NOMO-1 treated with DMSO at 0.1 percent for 48 hours (cell line): ENCODE measurements at regions not wholly inside any gene's neighbourhood (a gene's known extent, or its start where the extent isn't known, plus 50 kb on each side); places are given as distances from the start of the nearest gene placed in this dataset.
"Not testable (repeated sequence)": the region's sequence is repeated elsewhere in the genome, so short reads cannot be mapped to it uniquely, and the experiment has no call there.

ENCODE experiments used
- DNase-seq: peaks from one replicate; lab custom pipeline; 2025; ENCODE audit not compliant: unreplicated experiment; lab: John Stamatoyannopoulos, UW

DNA sequence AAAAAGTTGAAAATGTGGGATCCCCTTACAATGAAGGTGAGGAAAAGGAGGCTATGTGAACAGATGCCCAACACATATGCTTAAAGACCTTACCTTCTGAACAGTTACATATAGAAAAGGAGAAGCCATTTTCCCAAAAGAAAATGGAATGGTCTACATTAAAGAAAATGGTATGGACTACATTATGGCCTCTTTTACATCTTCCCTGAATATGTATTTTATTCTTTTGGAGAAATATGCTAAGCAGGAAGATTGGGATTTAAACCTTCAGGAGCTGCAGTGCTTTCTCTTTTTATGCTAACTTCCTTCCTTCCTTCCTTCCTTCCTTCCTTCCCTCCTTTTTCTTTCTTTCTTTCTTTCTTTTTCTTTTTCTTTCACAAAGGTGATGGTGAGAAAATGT, 155.4 kb downstream of the SEC23IP start:
- no peak for DNase-seq

DNA sequence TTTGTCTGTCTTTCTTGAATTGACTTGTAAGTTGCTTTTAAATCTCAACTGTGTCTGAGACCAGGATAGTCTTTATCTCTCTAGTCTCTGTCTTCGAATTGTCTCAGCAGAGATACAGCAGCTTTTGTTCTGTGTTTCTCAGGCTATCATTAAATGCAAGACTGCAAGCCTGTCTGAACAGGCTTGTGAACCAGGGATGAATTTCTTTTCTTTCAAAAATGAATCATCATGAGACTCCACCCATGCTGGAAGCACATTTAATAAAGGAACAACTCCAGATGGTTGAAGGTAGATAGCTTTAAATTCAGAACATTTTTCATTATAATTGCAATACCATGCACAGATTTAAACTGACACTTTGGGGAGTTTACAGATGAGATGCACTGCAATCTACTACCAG, 155.9 kb downstream of the SEC23IP start:
- no peak for DNase-seq

DNA sequence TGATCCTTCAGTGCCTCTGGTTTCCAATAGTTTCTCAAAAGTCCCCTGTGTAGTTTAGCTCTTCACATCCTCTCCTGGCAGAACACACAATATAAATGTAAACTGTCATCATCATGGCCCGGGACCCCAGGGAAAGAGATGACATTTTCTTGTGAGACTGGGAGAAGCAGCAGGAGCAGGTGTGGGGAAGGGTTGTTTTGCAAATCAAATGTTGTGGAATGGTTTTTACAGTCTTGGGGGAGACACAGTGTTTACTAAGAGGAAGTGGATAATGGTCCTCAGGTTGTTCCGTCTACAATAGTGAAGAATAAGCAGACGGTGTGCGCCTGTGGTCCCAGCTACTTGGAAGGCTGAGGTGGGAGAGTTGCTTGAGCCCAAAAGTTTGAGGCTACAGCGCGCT, 159.1 kb downstream of the SEC23IP start:
- DNase-seq = no peak

DNA sequence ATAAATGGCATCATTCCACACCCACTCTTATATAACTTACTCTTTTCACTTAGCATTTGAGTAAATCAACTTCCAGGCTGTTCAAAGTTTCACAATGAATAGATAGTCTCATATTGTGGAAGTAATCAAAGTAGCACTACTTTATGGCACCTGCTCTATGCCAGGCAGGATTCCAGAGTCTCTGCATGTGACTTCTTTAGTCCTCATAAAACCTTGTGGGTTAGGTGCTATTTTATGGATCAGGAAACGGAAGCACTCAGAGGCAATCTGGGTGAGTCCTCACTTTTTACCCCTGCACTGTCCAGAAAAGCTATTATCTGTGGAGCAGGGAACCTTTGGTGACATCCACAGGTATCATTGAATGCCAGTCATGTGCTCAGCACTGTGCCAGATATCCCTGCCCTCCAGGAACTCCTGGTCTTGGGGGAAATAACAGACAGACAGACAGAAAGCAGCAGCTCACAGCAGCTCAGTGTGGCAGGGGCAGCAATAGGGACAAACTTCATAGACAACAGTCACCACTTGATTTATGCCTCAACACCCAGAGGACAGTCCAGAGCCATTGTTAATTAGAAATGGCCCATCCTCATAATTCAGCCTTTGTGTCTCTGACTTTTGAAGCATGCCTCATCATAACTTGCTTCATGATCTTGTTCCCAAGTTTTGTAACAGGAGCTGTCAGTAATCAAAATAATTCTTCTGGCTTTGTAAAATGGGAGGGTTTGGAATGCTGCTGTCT, 160.6 kb downstream of the SEC23IP start:
- no peak for DNase-seq

DNA sequence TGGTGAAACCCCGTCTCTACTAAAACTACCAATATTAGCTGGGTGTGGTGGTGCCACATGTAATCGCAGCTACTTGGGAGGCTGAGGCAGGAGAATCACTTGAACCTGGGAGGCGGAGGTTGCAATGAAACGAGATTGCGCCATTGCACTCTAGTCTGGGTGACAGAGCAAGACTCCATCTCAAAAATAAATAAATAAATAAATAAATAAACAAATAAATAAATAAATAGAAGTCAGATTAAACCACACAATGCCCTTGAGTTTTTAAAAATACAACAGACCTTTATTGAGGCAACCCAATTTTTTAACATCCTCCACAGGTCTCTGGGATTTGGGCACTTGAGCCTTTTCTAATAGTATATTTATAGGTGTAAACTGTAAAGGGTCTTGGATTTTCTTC, 167.3 kb downstream of the SEC23IP start:
- not testable (repeated sequence) for DNase-seq

DNA sequence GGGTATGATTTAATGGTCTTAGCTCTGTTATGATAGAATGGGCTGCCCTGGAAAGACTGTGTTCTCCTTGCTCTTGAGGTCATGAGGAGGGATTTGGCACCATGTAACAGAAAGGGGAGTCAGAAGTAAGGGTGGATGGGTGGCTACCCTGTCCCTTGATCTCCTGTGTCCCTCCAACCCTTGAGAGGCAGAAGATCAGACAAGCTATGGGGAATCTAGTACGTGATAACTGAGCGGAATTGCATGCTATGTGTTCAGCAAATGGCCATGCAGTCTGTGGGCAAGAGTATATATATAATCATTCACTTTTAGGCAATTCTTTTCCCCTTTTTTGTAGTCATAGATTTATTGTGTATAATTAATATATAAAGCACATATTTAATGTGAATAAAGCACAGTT, 174.9 kb downstream of the SEC23IP start:
- DNase-seq = no peak

DNA sequence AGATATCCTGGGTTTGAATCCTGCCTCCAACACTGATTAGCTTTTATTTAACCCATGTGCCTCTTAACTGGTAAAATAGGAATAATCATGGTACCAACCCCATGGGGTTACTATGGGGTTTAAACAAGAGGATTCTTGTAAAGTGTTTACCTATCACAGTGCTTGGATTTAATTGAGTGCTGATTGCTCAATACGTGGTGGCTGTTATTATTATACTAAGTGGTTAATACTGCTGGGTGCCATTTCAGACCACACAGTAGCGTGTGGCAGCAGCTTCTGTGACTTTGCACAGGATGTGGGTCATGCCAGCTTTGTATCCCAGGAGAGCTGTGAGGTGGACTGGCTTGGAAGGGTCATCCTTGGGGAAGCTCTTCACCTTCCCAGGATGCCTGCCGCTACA, 177.2 kb downstream of the SEC23IP start:
- no peak for DNase-seq

DNA sequence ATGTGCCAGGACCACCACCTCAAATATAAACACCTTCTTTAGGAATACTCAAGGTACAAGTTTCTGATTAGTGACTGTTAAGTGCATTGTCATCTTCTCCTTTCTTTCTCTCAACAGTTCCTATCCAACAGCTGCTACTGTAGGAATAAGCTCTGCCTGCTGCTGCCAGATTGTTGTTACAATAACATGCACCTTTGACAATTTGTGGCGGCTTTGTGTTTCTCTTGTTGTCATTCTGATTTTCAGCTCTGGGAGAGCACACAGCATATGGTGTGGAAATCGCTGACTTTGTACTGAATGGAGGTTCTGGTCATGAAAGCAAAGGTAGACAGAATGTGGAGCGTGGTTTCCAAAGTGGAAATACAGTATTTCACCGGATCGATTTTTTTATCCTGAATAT, 182.8 kb downstream of the SEC23IP start:
- DNase-seq = no peak

DNA sequence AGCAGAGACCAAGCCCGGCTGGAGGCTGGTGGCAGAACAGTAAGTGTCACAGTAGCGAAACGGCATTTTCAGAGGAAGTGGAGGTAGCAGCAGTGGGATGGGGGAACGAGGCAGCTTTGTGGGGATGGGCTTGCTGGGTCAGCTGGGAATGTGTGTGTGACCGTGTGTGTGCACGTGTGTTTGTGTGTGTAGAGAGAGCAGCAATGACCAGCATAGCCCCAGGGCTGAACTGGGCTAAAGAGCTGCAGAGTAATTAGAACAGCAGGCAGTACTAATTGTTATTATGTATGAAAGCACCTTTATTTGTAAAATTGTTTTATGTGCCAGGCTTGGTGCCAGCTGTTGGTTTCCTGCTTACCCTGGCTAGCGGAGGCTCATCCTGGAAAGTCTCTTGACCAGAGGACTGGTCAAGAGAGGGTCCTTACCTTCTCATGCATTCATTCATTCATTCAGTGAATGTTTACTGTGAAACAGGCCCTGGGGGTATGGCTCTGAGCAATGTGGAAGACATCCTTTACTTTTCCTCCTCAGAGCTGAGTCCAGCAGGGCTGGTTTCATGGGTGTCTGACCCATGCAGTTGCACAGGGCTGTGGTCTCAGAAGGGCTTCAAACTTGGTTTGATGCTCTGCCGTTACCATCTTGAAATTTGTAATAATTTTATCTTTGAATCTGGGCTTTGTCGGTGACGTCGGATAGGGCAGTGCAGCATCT, 184.6 kb downstream of the SEC23IP start:
- DNase-seq = no peak

DNA sequence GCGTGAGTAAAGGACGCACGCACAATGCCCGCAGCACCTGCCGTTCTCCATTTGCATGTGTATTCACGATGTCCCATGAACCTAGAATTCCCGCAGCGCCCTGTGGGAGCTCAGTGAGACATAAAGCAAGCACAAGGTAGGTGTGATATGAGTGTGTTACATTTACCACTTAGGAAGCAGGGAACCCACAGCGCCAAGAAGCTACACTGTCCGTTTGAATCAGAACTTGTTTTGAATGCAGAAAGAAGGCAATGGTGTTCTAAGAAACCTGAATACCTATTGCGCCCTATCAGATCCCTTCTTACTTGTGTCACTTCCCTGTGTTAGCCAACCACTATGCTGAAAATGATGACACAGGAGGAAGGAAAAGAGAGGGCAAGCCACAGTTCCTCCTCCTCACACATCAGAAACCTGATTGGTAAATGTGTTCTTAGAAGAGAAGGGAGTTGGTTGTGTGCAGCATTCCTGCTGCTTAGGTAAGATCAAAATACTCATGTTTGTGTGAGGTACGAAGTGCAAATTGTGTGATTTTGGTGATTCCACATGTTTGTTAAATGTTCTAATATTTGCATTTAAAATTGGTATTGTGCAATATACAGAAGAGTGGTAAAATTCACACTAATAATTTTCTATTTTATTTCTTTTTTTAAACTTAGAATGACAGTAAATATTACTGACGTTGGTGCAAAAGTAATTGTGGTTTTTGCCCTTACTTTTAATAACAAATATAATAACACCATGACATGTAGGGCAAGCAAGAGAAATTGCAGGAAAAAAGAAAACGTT, 185.4 kb downstream of the SEC23IP start:
- DNase-seq = no peak

DNA sequence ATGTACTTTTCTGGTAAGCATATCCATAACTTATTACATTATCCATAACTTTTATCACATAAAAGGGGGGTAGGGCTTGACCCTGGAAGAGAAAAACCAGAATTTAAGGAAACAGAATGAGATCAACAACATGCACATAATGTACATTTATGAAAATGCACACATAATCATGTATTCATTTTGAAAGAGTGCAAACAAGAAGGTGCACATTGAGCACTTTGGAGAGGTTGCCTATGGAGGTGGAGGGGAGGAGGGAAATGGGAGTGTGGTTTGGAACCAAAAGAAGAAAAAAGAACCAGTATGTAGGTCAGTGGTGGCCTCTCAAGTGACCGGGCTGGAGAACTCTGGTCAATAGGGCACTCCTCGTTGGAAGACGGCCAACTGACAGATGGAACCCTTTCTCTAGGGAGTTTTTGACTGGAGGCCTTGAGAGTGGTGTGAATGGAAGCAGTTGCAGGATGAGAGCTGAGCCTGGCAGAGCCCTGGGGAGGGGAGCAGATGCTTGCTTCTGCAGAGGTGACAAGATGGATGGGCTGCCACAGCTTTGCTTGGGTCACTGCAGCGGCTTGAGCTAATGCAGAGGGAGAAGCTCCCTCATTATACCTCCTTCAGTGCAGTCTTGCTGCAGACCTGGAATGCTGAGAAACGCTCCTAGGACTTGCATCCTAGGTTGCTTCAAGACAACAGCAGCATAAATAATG, 192.7 kb downstream of the SEC23IP start:
- no peak for DNase-seq

DNA sequence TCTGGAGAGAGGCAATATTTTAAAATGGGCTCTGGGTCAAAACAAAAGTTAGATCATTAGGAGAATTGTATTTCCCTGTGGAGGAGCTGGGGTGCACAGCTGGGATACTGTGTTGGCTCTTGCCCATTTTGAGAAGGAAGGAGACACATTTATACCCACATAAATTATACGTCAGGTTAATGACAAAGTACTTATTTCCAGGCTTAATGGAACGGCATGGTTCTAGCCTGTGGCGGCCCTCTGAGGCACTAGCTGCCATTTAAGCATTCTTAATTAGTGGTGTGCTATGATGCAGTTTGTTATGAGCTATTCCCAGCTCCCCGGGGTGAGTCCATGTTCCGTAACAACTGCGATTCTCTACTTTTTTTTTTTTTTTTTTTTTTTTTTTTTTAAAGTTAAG, 193.5 kb downstream of the SEC23IP start:
- DNase-seq = no peak

DNA sequence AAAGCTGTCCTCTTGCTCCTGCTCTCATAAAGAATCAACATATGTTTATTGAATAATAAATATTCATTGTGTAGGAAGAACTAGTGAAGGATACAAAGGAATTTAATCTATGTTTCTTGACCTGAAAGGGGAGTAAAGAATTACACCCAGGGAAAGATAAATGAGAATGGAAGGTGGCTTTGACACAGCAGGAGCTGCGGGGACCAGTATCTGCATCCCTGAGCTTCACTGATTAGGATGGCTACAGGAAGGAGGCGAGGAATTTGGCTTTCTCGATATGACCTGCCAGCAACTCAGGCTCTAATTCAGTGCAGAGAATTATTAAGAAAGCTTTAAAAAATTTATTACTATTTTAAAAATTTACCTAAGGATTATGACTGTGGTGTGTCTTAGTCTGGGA, 194.6 kb downstream of the SEC23IP start:
- DNase-seq = no peak

DNA sequence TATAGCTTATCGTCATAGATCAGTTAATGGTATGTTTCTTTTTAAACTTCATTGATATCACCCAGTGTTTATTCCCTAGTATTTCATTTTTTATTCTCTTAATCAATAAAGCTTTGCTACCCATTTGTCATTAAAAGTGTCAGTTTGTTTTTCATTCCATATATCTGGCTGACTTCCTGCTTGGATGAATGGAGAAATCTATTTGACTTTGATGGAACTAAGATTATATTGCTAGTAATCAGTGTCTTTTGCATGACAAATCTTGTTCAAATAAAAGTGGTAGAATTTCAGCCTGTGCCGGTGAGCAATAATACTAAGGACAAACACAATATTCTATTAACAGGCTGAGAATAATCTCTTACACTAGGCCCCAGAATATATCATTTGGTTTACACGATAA, 203.3 kb downstream of the SEC23IP start:
- DNase-seq = no peak

DNA sequence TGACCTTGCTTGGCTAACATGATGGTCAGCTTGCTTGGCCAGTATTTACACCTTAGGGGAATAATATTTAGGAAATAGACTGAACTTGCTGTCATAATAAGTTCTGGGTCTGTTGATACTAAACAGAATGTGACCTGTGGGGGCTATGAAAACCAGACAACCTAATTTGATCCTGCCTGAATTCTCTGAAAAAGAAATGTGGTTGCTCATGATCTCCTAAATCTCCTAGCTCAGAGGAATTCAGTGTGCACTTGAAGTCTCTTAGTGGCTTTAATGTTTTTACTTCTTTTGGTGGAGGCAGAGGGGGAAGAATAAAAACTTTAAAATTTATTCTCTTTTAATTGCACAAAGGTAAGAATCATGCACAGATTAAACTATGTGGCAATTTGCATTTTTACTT, 205.2 kb downstream of the SEC23IP start:
- DNase-seq = no peak

DNA sequence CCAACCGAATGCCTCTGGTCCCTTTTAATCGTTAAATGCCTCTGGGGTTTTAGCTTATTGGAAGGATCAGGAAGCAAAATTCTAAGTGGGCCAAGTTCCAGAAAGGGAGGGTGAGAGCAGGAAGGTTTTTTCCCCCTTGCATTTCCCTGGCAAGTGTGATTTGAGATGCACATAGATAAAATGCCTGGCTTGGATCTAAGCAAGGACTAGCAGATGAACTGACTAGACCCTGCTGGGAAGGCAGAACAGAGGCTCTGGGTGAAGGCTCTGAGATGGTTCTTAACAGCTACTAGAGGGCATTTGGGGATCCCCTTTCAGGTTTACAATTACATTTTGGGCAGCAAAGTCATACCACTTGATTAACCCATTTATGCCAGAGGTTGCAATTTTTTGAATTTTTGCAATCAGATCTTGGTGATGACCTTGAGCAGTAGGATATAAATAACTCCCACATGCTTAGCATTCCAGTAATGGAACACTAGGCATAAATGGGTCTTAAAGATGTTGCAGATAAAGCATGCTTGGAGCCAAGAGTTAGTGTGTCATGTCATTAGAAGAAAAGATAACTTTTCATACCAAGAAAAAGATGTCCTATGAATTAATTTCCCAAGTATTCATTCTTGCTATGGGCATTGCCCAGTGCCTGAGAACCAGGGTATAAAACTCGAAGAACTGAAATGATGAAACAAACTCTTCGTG, 205.9 kb downstream of the SEC23IP start:
- no peak for DNase-seq

DNA sequence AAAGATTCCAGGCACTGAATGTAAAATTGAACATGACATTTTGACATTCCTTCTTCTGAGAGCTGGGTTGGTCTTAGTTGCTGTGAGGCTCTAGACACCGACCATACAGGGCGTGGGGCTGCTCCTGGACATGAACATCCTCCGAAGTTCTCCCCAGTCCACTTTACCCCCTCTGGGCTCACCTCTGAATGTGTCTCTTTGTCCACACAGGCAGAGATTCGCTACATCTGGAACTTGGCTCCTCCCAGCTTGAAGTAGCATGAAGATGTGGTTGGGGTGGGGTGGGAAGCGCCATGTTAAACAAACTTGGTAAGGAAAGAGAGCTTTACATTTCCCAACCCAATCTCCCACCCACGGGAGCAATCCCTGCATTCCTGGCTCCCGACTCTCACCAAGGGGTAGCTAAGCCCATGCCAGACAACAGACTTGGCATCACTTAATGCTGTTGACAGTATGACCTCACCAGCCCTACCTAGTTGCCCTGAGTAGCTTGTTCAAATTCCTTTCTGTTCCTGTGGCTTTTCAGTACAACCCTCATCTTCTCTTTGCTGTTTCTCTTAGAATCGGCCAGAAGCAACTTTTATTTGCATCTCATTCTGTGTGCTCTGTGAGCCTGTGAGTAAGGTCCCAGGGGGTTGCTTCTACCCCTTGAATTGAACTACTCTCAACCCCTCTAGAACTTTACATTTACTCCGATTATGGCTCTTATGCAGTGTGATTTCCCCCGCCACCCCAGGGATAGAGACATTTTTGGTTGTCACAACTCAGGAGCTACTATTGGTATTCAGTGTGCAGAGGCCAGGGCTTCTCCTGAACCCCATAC, 211.4 kb downstream of the SEC23IP start:
- no peak for DNase-seq

DNA sequence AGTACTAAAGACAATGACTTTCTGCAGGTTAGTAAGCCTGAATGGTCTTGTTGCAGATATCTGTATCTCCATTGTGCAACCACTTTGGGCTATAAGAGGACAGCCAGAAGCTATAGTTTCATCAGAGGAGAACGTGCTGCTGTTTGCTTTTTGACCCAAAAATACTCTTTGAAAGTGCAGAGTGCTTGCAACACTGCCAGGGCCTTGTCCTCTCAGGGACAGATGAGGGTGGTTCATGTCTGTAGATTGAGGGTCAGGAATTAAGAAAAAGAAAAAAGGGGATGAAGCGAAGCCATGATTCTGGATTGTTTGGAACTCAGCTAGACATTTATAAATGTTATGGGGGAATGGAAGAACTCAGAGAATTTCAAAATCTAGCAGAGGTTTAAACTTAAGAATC, 212.5 kb downstream of the SEC23IP start:
- DNase-seq = no peak

DNA sequence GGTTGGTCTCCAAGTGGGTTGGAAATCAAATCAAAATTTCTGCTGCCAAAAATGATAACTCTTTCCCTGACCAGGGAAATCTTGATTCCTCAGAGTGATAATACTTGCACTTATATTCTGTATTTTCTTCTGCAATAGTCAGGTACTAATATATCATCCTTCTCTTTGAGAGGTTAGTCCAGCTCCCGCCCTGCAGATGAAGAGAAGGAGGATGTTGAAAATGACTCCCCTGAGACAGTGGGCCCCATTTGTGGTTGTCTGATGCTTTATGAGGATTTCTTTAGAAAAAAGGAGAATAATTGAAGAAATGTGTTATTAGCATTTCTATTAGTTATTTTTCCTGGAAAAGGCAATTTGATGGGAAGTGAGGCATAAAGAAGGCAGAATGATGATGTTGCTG, 213.0 kb downstream of the SEC23IP start:
- DNase-seq = no peak

DNA sequence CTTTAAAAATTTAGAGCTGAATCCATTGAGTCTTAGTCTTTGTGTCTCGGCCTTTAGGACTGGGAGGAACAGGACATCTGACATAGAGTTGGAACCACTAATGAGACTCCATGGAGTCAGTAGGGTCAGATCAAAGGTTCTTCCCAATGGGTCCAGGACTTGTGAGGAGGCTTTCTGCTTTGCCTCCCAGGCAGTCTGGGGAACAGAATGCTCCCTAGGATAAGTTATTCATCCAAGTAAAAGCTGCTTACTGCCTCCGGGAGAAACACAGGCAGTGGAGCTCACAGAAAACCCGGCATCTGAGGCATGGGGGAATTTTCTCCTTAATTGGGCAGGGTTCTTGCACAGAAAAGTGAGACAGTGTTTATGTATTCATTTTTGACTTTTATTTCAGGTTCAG, 216.4 kb downstream of the SEC23IP start:
- DNase-seq = no peak
